ENCODE measurements at regions not wholly inside any gene's neighbourhood (a gene's known extent, or its start where the extent isn't known, plus 50 kb on each side); places are given as distances from the start of the nearest gene placed in this dataset.
"Not testable (repeated sequence)": the region's sequence is repeated elsewhere in the genome, so short reads cannot be mapped to it uniquely, and the experiment has no call there.

DNA sequence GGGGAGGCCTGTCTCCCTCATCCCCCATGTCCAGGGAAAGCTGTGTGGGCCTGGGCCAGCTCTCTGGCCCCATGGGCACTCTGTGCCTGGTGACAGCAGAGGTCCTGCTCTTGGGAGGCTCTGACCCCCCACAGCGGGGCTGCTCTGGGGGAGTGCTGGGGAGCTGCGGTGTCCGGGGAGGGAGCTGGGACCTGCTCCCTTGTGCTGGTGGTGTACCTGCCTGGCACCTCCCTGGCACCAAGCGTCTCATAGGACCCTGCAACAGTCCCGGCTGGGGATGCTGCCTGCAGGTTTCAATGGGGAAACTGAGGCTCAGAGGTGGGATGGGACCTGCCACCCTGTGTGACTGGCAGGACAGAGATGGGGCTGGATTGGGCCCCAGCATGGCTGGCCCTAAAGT is 111.3 kb downstream of the KIF26A start:
- DNase-seq: no peak

DNA sequence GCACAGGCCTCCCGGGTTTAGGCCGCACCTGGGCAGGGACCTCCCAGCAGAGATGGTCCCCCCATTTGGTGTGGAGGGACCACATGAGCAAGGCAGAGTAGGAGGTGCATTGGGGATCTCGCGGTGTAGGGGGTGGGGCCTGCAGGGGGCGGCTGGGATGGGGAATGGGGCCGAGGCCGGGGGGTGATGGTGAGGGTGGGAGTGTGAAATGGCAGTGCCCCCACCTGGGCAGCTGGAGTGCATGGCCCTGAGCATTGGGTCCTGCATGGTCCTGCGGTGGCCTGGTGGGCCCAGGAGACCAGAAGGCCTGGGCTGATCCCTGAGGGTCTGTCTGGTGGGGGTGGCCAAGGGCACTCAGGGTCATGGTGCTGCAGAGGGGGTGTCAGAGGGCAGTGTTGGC is 111.8 kb downstream of the KIF26A start:
- DNase-seq: no peak

DNA sequence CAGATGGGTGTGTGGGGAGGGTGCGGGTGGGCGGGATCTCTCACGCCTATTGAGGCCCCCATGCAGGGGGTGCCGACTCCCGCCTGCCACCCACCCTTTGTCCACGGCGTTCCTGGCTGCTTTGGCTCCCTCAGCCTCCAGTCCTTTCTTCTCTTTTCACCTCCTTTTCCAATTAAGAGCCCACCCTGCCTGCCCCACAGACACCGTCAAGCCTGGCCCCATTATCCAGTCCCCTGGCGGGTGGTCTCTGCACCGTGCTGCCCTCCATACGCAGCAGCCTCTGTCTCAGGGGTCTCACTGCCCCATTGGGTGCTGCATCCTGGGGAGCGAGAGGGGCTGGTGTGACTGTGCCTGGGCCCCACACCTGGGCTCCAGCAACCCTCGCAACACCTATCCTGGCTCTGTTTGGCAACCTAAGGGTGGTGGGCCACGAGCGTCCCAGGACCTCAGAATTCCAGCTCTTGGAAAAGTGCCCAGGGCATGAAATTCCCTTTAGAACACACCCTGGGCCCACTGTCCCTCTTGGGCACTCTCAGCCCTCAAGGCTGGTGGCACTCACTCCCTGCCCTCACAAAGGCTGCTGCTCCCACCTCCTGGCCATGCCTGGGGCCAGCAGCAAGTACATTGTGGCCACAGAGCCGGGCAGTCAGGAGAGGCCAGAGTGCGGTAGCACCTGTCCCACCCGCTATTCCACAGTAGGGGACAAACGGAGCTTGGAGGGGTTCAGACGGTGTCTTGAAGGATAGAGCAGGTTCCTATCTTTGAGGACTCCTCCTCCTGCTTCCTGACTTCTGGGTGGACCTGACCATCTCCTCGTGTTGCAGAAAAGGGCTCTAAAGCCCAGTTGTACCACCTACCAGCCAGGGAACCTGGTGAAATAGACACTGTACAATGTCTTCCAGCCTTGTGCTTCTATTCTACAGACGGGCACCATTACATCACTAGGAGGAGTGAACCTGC is 114.1 kb downstream of the KIF26A start:
- no peak for DNase-seq

DNA sequence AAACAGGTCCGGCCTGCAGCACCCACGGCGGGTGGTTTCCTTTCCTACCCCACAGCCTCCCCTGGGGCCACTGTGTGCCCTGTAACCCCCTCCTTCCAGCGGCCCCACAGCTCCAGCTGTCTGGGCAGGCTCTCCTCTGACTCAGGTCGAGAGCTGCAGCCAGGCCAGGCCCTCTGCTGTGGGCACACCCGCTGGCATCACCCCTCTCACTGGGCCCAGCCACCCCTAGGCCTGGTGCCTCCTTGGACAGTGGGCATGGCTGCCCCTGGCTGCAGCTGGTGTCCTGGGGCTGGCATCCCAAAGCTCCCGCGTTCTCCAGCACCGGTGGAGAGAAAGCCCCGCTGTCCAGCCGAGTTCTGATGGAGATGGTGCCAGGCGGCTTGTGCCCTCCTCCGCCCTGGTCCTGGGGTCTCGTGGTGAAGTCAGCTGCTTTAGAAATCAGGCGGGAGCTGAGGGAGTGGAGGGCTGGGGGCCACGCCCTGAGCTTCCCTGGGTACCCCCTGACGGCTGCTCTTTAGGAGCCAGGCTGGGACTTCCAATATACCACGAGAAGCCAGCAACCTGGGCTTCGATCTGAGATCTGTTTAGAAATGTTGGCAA is 114.9 kb downstream of the KIF26A start:
- DNase-seq: no peak

DNA sequence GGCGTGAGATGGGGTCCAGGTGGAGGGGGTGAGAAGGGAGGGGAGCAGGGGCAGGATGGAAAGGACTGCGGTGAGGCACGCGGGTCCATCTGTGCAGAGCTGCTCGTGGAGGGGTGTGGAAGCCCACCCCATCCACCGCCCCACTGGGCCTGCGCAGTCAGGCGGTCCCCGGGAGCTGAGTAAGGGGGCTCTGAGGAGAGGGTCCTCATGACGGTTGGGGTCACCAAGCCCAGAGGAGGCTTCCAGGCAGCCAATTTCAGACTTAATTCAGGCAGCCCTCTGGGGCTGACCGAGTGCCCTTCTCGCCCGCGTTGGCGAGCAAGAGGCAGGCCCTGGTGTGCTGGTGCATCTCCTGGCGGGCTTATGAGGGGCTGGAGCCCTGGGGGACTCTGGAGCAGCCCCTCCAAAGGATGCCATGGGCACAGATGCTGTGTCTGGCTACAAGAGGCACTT is 115.5 kb downstream of the KIF26A start:
- no peak for DNase-seq

DNA sequence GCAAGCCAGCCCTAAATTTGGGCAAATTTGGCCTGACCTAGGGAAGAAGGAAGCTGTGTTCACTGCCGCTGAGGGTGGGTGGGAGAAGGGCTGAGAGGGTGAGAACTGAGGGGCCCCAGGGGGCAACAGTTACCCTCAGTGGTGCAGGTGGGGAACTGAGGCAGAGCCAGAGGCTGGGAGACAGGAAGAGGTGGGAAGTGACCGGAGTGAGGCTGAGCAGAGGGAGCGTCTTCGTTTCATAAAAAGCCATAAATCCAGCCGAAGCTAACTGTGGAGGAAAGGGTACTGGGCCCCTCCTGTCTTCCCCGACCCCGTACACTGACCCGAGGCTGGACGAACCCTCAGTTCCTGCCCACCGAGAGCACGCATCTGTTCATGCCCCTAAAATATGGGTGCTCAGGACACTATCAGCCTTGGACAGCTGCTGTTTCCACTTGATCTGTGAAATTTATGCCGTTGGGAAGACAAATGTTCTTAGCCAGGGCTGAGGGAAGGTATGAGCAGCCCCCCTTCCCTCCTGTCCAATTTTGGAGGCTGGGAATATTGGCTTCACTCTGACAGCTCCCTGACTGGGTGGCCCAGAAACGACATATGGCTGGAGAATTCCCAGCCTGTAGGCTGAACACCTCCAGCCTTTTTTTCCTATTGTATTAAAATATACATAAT is 116.5 kb downstream of the KIF26A start:
- no peak for DNase-seq

DNA sequence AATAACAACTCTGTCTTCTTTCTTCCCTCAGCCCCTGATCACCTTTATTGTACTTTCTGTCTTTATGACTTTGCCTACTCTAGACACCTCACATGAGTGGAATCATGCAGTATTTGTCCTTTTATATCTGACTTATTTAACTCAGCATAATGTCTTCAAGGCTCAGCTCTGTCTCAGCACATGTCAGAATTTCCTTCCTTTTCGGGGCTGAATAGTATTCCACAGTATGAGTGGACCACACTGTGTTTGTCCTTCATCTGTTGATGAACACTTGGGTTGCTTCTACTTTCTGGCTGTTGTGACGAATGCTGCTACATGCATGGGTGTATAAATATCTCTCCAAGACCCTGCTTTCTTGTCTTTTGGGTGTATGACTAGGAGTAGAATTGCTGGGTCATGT is 117.6 kb downstream of the KIF26A start:
- DNase-seq: no peak

DNA sequence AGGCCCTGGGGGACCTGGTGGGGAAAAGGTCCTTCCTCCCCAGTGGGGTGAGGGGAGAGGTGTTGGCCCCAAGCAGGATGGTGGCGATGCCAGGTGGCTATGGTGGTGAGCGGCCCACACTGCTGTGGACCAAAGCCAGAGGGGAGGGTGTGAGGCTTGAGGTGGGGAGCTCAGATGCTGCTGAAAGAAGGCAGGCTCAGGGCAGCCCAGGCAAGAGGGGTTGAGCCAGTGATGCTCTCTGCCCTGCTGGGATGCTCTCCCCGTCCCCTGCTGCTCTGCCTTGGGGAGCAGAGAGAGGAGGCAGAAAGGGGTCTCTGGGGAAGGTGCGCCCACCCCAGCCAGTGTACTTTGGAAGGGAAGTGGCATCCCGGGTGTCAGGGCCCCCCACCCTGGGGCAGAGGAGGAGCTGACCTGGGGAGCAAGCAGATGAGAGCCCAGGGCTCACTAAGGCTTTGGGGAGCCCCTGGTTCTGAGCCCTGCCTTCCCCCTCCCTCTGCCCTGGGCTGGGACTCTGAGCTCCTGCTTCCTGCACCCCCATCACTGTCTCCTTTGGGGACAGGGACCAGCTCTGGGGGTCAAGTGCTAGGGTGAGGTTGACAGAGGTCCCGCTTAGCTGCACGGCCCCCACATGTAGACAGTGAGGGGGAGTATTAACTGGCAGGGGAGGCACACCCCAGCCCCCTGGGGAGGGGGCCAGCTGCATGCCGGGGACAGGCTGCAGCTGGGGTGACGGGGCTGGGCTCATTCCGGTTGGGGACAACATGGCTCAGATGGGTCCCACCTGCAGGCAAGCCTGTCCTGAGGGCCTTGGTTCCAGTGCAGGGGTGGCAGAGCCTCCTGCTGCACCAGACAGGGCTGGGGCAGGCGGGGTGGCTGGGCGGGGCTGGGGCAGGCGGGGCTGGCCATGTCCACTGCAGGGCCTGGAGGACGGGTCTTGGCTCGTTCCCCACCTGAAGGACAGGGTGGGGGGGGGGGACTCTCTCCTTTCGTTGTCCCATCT is 124.4 kb downstream of the KIF26A start:
- no peak for DNase-seq

DNA sequence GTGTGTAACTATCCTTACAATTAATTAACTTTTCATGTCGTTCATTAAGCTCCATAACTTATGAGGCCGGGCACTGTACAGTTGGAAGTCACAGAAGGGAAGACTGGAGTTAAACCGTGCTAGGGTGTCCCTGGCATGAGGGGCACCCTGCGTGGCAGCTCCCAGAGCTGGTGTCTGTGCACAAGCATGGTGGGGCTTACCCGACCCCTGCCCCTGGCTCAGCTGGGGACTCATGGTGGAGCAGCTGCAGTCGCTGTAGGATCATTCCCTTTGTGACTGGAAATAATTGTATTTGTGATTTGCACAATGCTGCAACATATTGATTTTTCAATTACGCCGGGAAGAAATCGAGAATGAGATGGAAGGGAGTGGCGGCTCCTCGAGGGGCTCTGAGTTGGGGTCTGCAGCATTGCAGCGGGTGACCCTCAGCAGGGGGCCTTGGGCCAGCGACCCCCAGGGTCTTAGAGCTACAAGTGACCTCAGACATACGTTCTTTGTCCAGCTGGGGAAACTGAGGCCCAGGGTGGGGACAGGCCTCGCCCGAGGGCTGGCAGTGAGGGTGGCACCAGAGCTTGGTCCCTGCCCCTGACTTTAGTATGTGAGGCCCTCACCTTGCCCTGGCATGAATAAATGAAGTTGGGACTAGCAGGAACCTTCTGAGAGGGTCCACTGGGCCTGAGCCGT is 125.4 kb downstream of the KIF26A start:
- no peak for DNase-seq

DNA sequence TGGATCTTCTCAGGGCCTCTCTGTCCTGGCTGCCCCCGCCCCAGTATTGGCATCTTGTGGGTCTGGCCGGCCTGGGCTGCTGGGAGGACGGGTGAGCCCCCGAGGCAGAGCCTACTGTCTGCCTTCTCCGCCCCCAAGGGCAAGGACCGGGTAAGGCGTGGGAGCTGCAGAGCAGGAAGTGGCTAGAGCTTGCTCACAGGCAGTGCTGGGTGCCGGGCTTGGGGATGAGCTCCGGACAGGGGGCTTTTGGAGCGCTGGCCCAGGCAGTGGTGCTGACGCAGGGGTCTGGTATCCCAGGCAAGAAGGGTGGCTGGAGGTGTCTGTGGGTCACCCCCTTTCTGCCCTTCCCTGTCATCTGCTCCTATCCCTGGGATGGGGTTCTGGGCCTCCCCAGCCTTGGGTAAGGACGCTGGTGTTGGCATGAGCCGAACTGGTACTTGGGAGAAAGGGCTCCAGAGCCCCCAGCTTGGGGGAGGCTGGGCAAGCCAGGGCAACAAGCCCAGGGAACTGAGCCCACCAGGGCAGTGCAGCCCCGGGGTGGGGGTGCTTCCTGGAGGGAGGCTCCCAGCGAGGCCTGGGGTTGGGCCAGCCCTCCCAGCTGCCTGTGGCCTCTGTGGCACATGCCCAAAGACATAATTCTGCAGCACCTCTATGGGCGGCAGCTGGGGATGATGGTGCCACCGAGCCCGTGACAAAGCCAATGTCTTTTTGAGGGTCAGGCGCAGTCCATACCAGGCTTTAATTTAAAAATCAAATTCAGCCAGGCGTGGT is 126.3 kb downstream of the KIF26A start:
- no peak for DNase-seq

DNA sequence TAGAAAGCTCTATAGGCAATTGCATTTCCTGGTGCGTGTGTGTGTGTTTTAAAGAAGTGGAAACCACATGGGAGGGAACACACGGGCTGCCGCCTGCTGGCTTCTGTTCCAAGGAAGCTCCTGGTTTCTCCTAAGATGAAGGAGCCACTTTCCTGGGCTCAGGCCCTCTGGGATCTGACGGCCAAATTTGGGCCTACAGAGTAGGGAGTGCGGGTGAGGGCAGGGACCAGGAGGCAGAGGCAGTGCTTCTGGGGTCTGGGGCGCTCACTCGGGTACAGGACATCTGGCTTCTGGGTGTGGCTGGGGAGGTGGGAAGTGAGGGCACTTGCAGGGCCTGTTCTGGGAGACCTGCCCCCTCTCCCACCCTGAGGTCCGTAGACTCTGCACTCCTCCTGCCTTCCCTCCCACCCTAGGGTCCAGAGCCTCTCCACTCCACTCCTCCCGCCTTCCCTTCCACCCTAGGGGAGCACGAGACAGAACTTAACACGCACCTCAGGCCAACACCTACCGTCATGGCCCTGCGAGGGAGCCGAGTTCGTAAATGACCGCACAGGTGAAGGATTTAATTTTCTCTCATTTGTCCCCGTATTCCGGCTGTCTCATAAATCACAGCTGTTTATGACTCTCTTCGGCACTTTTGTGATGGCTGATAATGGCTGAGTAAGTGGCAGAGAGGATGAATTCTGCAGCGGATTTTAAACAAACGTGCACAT is 127.7 kb downstream of the KIF26A start:
- DNase-seq: no peak

DNA sequence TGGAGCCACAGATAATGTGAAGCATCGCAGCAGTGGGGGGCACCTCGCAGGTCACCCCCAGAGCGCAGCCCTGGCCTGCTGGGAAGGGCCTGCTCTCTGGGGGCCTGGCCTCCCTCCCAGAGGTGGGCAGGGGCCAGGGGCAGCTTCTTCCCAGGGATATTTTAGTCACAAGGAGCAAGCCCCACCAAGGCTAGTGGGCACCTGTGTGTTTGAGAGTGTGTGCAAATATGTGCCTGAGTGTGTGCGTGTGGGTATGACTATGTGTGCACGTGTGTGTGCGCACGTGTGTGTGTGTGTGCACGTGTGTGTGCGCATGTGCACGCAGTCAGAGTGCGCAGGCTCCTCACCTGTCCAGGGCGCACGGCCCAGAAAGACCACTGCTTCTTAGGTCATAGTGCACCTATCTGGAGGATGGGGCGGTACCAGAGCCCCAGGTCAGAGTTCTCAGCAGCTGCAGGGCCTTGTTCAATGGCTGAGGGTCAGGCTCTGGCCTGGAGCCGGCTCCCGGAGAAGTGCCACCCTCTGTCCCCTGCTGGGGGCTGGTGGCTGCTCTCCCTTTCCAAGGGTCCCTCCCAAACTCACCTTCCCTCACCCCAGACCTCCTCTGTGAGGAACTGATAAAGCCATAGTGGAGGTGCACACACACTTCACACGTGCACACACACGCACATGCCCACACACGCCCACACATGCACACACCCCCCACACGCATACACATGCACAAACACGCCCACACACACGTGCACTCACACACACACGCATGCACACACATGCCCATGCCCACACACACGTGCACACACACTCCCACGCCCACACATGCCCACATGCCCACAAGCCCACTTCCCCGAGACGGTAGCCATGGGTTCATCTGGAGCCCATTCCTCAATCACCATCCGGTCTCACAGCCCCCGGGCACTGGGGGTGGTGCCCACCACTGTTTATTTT is 128.5 kb downstream of the KIF26A start:
- no peak for DNase-seq

DNA sequence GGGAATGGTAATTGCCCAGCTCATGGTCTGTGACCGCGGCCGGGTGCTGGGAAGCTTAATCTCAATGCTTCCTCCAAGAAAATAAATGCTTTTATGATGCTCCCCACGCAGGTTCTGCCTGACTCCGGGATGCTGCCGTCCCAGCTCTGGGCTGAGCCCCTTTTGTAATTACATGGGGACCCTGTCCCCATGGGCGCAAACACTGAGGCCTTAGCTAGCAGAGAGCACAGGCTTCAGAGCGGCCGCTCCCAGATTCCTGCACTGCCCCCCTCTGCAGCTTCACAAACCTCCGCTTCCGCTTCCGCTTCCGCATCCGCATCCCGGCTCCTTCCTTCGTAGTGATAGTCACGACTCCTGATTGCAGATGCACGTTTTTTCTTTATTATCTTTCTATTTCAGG is 129.5 kb downstream of the KIF26A start:
- DNase-seq: no peak

DNA sequence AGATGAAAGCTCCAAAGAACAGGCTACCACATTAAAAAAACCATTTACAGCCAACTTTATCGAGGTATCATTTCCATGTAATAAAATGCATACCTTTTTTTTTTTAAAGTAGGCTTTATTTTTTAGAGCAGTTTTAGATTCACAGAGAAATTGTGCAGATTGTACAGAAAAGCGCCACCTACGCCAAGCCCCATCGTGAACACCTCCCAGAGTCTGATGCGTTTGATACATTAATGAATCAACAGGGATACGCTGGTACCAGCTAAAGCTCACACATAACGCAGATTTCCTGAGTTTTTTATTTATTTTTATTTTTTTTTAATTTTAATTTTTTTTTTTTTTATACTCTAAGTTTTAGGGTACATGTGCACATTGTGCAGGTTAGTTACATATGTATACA is 129.9 kb downstream of the KIF26A start:
- DNase-seq: no peak

DNA sequence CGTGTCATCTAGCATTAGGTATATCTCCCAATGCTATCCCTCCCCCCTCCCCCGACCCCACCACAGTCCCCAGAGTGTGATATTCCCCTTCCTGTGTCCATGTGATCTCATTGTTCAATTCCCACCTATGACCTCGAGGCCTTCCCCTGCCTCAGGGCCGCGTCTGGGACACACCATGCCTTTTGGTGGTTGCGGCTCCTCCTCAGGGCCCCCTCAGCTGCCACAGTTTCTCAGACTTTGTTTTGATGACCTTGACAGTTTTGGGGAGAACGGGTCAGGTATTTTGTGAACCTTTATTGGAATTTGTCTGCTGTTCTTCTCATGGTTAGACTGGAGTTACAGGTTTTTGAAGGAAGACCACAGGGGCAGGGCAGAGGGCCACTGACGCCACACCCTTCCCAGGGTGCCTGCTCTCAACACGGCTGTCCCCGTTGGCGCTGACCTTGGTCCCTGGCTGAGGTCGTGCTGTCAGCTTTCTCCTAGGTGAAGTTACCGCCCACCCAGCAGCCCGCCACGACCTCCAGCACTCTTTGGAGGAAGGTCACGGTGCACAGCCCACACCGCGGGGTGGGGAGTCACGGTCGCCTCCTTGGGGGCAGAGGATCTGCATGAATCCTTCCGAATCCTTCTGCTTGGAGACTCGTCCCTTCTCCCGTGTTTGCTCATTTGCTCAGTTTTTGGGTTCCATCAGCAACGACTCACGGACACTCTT is 130.5 kb downstream of the KIF26A start:
- DNase-seq: no peak

DNA sequence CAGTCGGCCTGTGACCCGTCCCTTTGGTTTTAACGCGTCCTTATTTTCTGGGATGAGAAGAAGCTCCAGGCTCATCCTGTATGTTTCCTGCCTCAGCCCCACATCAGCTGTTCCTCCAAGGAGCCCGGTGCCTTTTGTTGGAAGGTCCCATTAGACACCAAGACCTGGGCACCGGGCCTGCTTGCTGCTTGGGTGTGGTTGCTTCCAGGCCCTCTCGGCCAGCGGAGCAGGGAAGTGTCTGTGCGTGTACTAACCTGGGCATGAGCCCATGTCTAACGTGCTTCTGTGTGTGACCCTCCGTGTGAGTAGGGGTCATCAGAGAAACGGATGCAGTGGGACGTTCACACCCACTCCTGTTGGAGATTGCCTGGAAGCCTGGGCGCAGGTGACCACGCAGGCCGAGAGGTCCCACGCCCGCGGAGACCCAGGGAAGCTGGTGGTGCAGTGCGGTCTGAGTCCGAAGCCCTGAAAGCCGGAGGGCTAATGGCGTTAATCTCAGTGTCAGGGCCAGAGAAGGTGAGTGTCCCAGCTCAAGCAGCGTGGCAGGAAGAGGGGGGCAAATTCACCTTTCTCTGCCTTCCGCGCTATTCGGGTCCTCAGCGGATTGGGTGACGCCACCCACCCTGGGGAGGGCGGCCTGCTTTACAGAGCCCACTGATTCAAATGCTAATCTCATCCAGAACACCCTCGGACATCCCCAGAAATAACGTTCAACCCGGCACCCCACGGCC is 131.3 kb downstream of the KIF26A start:
- not testable (repeated sequence) for DNase-seq

DNA sequence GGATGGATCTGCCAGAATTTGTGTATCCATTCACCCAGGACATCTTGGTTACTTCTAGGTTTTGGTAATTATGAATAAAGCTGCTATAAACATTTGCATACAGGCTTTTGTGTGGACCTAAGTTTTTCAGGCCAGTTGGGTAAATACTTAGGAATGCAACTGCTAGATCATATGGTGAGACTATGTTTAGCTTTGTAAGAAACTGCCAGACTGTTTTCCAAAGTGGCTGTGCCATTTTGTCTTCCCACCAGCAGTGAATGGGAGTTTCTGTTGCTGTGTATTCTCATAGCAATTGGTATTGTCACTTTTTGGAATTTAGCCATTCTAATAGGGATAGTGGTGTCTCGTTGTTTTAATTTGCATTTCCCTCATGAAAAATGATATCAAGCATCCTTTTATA is 133.0 kb downstream of the KIF26A start:
- DNase-seq: no peak
